GM18861 (cell line): ENCODE measurements at regions not wholly inside any gene's neighbourhood (a gene's known extent, or its start where the extent isn't known, plus 50 kb on each side); places are given as distances from the start of the nearest gene placed in this dataset.
"Not testable (repeated sequence)": the region's sequence is repeated elsewhere in the genome, so short reads cannot be mapped to it uniquely, and the experiment has no call there.

Experiments
- ATAC-seq: cut with Tn5 transposase; IDR thresholded peaks from one replicate; pipeline ENCODE4 v1.9.1; 2021; ENCODE audit not compliant: unreplicated experiment

GRCh38 chr13:95388420-95389079 lies 87.3 kb upstream of the ABCC4 start:
- no peak for ATAC-seq

GRCh38 chr13:95391362-95391761 lies 90.1 kb upstream of the ABCC4 start:
- no peak for ATAC-seq

- ATAC-seq: no peak
These were observed 90.5 kb upstream of the ABCC4 start for GRCh38 chr13:95391785-95392184.

GRCh38 chr13:95392597-95392996 lies 91.3 kb upstream of the ABCC4 start:
- ATAC-seq: no peak

GRCh38 chr13:95403349-95404140 lies 102.3 kb upstream of the ABCC4 start:
- peak; percentile 12 for ATAC-seq

- peak; percentile 87 for ATAC-seq
These were observed 103.1 kb upstream of the ABCC4 start for GRCh38 chr13:95404141-95404882.

GRCh38 chr13:95406176-95406575 lies 104.9 kb upstream of the ABCC4 start:
- no peak for ATAC-seq

GRCh38 chr13:95411428-95412040 lies 110.3 kb upstream of the ABCC4 start:
- ATAC-seq: no peak

- ATAC-seq: no peak
These were observed 117.7 kb upstream of the ABCC4 start for GRCh38 chr13:95418946-95419345.

- no peak for ATAC-seq
These were observed 119.2 kb upstream of the ABCC4 start for GRCh38 chr13:95420501-95420900.

- ATAC-seq: no peak
These were observed 125.4 kb upstream of the ABCC4 start for GRCh38 chr13:95426631-95427030.

GRCh38 chr13:95430525-95430924 lies 122.0 kb upstream of the CLDN10 start:
- not testable (repeated sequence) for ATAC-seq

- ATAC-seq: no peak
These were observed 120.4 kb upstream of the CLDN10 start for GRCh38 chr13:95432141-95432540.

GRCh38 chr13:95433537-95433936 lies 119.0 kb upstream of the CLDN10 start:
- ATAC-seq: no peak

- no peak for ATAC-seq
These were observed 118.4 kb upstream of the CLDN10 start for GRCh38 chr13:95434111-95434510.

- no peak for ATAC-seq
These were observed 115.0 kb upstream of the CLDN10 start for GRCh38 chr13:95437561-95437960.

- no peak for ATAC-seq
These were observed 114.2 kb upstream of the CLDN10 start for GRCh38 chr13:95438297-95438696.

- ATAC-seq: no peak
These were observed 112.0 kb upstream of the CLDN10 start for GRCh38 chr13:95440441-95441088.

GRCh38 chr13:95441326-95441725 lies 111.2 kb upstream of the CLDN10 start:
- no peak for ATAC-seq

GRCh38 chr13:95444006-95444730 lies 108.4 kb upstream of the CLDN10 start:
- no peak for ATAC-seq
